B cell (primary cell): ENCODE measurements at regions not wholly inside any gene's neighbourhood (a gene's known extent, or its start where the extent isn't known, plus 50 kb on each side); places are given as distances from the start of the nearest gene placed in this dataset.

Experiments used
- ATAC-seq: fragments of 200-7000 bp; cut with Tn5 transposase; one replicate; pipeline ENCODE4 v1.10.0; 2021; ENCODE audit warnings: low read depth, mild to moderate bottlenecking, moderate number of reproducible peaks, moderate library complexity
- CTCF ChIA-PET: fragments of 350-600 bp; sonication (Branson Sonifier 250); formaldehyde crosslinking; loops from one replicate; lab custom pipeline; 2021; ENCODE audit warnings: antibody characterized with exemption, inconsistent platforms; lab: Charles Lee
- POLR2A ChIA-PET: fragments of 350-600 bp; sonication (Branson Sonifier 250); formaldehyde crosslinking; loops from one replicate; lab custom pipeline; 2021; ENCODE audit warnings: antibody characterized with exemption; lab: Charles Lee
- DNase-seq: peaks from one replicate; pipeline ENCODE4 v3.0.0; 2013
- H2AFZ ChIP-seq: 2 replicates; pipeline ENCODE4 v1.6.1; 2012; ENCODE audit warnings: mild to moderate bottlenecking, low read depth, low read length; ENCODE audit not compliant: insufficient read depth, poor library complexity, severe bottlenecking
- H3K27ac ChIP-seq, 2 donors: 1 replicate in 1 of 2; 2 replicates in 1 of 2; pipeline ENCODE4 v1.5.1; 2012 to 2013; ENCODE audit warnings: low read length in 2 of 2, mild to moderate bottlenecking in 2 of 2, moderate library complexity in 1 of 2
- H3K27me3 ChIP-seq, 4 experiments: fragments of 200-600 bp in 1 of 4; sonication (generic) in 1 of 4; replicated peaks in 1 of 4; 1 replicate in 2 of 4; 2 replicates in 2 of 4; pipeline versions ENCODE4 v1.6.1 to v1.7.0; 2013 to 2016; ENCODE audit warnings: low read length in 3 of 4, mild to moderate bottlenecking in 2 of 4, mixed read lengths in 1 of 4, moderate library complexity in 1 of 4; ENCODE audit not compliant: insufficient read depth in 4 of 4, control insufficient read depth in 3 of 4; ENCODE audit errors: control extremely low read depth in 1 of 4
- H3K36me3 ChIP-seq, 2 experiments: replicated peaks in 1 of 2; 1 replicate in 1 of 2; 2 replicates in 1 of 2; pipeline versions ENCODE4 v1.6.1 to v1.7.1; 2013; ENCODE audit warnings: low read length in 1 of 2; ENCODE audit not compliant: insufficient read depth in 2 of 2, control insufficient read depth in 1 of 2; ENCODE audit errors: control extremely low read depth in 1 of 2, extremely low read depth in 1 of 2
- H3K4me1 ChIP-seq, 2 donors: fragments of 200-600 bp in 1 of 2; sonication (generic) in 1 of 2; 1 replicate in 1 of 2; 2 replicates in 1 of 2; pipeline versions ENCODE4 v1.5.1 to v1.6.1; 2013 to 2017; ENCODE audit warnings: low read length in 2 of 2; ENCODE audit not compliant: control insufficient read depth in 2 of 2, insufficient read depth in 2 of 2
- H3K4me2 ChIP-seq: replicated peaks from 2 replicates; pipeline ENCODE3; 2012; ENCODE audit warnings: mild to moderate bottlenecking, low read depth, low read length; ENCODE audit not compliant: poor library complexity, severe bottlenecking
- H3K4me3 ChIP-seq, 5 experiments: fragments of 200-600 bp in 1 of 5; sonication (generic) in 1 of 5; 1 replicate in 3 of 5; 2 replicates in 2 of 5; pipeline versions ENCODE4 v1.5.1 to v1.7.0; 2011 to 2016; ENCODE audit warnings: low read length in 4 of 5, mild to moderate bottlenecking in 4 of 5, low read depth in 2 of 5, control low read depth in 1 of 5, moderate library complexity in 1 of 5; ENCODE audit not compliant: insufficient read depth in 1 of 5; ENCODE audit errors: control extremely low read depth in 1 of 5, extremely low read depth in 1 of 5
- H3K79me2 ChIP-seq: fragments of 200-600 bp; sonication (generic); one replicate; pipeline ENCODE4 v1.6.0; 2016; ENCODE audit warnings: low read length; ENCODE audit not compliant: control insufficient read depth, insufficient read depth
- H3K9ac ChIP-seq: fragments of 200-600 bp; sonication (generic); 2 replicates; pipeline ENCODE4 v1.6.1; 2017; ENCODE audit warnings: mild to moderate bottlenecking, low read length, moderate library complexity
- H3K9me3 ChIP-seq, 3 donors: one replicate each; pipeline versions ENCODE4 v1.6.1 to v1.7.1; 2013; ENCODE audit warnings: low read length in 2 of 3; ENCODE audit not compliant: control insufficient read depth in 2 of 3, insufficient read depth in 1 of 3; ENCODE audit errors: control extremely low read depth in 1 of 3
- H4K20me1 ChIP-seq: 2 replicates; pipeline ENCODE4 v1.6.0; 2012; ENCODE audit warnings: mild to moderate bottlenecking, low read length; ENCODE audit not compliant: insufficient read depth, control insufficient read depth, poor library complexity, severe bottlenecking
- H3K27ac Mint-ChIP-seq: one replicate; pipeline ENCODE4 v1.8.0; 2021; ENCODE audit warnings: mixed read lengths
- H3K27me3 Mint-ChIP-seq: one replicate; pipeline ENCODE4 v1.8.0; 2021; ENCODE audit warnings: mixed read lengths
- H3K4me1 Mint-ChIP-seq: one replicate; pipeline ENCODE4 v1.8.0; 2021; ENCODE audit warnings: mixed read lengths
- H3K4me3 Mint-ChIP-seq: one replicate; pipeline ENCODE4 v1.8.0; 2021; ENCODE audit warnings: mixed read lengths
- H3K9me3 Mint-ChIP-seq: one replicate; pipeline ENCODE4 v1.8.0; 2022; ENCODE audit warnings: mixed read lengths; ENCODE audit not compliant: insufficient read depth
- CTCF ChIP-seq: fragments of 200-600 bp; IDR thresholded peaks from one replicate; pipeline ENCODE4 v1.8.0; 2022; ENCODE audit warnings: antibody characterized with exemption, mild to moderate bottlenecking
- EZH2 ChIP-seq: IDR thresholded peaks from 2 replicates; pipeline ENCODE4 v1.6.1; 2012; ENCODE audit warnings: borderline replicate concordance, low read depth, mild to moderate bottlenecking, moderate library complexity, low read length; ENCODE audit not compliant: insufficient read depth, poor library complexity, severe bottlenecking
- WGBS: methylation state at CpG from one replicate; pipeline ENCODE4 v1.1.5; 2013; ENCODE audit warnings: missing lambda C conversion rate; ENCODE audit not compliant: insufficient coverage; 5-methylcytosine and 5-hydroxymethylcytosine counted together
- intact Hi-C: fragments of 100-400 bp; cut with micrococcal nuclease; formaldehyde crosslinking; loops from one replicate; pipeline ENCODE4 v1.10.0; 2022

- no peak for DNase-seq
- no peaks in the 10 kb centered on the region for H3K36me3 ChIP-seq
- ATAC-seq = no peak
- no peak overlapping the region for H3K27ac Mint-ChIP-seq
- no peaks in the 10 kb centered on the region for H3K79me2 ChIP-seq
- 100% methylated on average over 1 of the region's 2 CpGs for whole genome bisulfite sequencing
- ChIA-PET CTCF (no interaction called here), POLR2A (no interaction called here)
- no peaks in the 10 kb centered on the region for H3K4me1 ChIP-seq
- no peaks in the 10 kb centered on the region for H3K9me3 ChIP-seq
- H3K9ac ChIP-seq = no peak overlapping the region
- H3K4me3 ChIP-seq = no peak overlapping the region
- H3K27me3 ChIP-seq = no peaks in the 10 kb centered on the region
- no peaks in the 10 kb centered on the region for H3K4me1 Mint-ChIP-seq
- H3K9me3 Mint-ChIP-seq = no peaks in the 10 kb centered on the region
- H3K4me3 Mint-ChIP-seq = no peak overlapping the region
- no peak overlapping the region for H3K27ac ChIP-seq
- H3K4me2 ChIP-seq = no peak overlapping the region
- no peaks in the 10 kb centered on the region for H3K27me3 Mint-ChIP-seq
- no peak overlapping the region for H2AFZ ChIP-seq
- no peaks in the 10 kb centered on the region for H4K20me1 ChIP-seq
- intact Hi-C loops = no loop called here
- no peak for TF ChIP-seq EZH2
- TF ChIP-seq CTCF = no peak
Observed at GRCh38 chr1:188762166-188762743, 1715.4 kb downstream of the BRINP3 start.

DNA sequence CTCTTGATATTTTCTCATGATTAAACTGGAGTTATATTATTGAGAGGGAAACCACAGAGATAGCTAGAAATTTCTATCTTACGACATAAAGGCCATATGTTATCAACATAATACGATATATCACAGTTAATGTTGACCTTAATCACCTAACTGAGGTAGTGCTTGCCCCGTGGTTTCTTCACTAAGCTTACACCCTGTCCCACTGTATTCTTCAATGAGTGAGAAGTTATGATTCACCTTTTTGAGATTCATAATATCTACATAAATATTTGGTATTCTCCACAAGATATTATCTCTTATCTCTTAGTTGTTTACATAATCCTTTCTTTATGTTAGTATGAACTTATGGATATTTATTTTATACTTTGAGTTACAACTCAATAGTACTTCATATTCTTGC, 1714.1 kb downstream of the BRINP3 start:
- Histone ChIP-seq H2AFZ (no peak overlapping the region), H3K27me3 (no peaks in the 10 kb centered on the region), H4K20me1 (no peaks in the 10 kb centered on the region), H3K4me3 (no peak overlapping the region), H3K9me3 (peaks cover 0 to 5% (median 0%) of the 10 kb centered on the region in 3 donors), H3K4me2 (no peak overlapping the region), H3K4me1 (no peaks in the 10 kb centered on the region), H3K79me2 (no peaks in the 10 kb centered on the region), H3K36me3 (no peaks in the 10 kb centered on the region), H3K27ac (no peak overlapping the region), H3K9ac (no peak overlapping the region)
- Mint-ChIP-seq H3K27ac (no peak overlapping the region), H3K27me3 (no peaks in the 10 kb centered on the region), H3K9me3 (no peaks in the 10 kb centered on the region), H3K4me1 (no peaks in the 10 kb centered on the region), H3K4me3 (no peak overlapping the region)
- no CpG with 5 or more reads among the region's 3 CpGs for WGBS
- ChIA-PET CTCF (no interaction called here), POLR2A (no interaction called here)
- intact Hi-C loops = no loop called here
- TF ChIP-seq EZH2 (no peak), CTCF (no peak)
- no peak for DNase-seq
- ATAC-seq = no peak
